ENCODE measurements at regions not wholly inside any gene's neighbourhood (a gene's known extent, or its start where the extent isn't known, plus 50 kb on each side); places are given as distances from the start of the nearest gene placed in this dataset.

- ChIA-PET POLR2A (no interaction called here), CTCF (no interaction called here)
- DNase-seq (no peak), ATAC-seq (no peak)
- intact Hi-C loops (cut with micrococcal nuclease) = no loop called here
- no peak overlapping the region for H3K27ac Mint-ChIP-seq
- no peaks in the 10 kb centered on the region for H3K36me3 Mint-ChIP-seq (ENCODE audit: low read depth)
- H3K9me3 Mint-ChIP-seq = no peaks in the 10 kb centered on the region
- TF ChIP-seq CTCF (IDR thresholded peaks at IDR 0.05) = no peak
- peaks cover 7% of the 10 kb centered on the region for H3K27me3 Mint-ChIP-seq
- no peak overlapping the region for H3K4me3 Mint-ChIP-seq
- H3K4me1 Mint-ChIP-seq (ENCODE audit: low read depth) = no peaks in the 10 kb centered on the region
Observed at GRCh38 chr20:48291896-48292295, 506.6 kb upstream of the SULF2 start.

- no peaks in the 10 kb centered on the region for H3K9me3 Mint-ChIP-seq
- ATAC-seq (no peak), DNase-seq (no peak)
- H3K4me1 Mint-ChIP-seq (ENCODE audit: low read depth) = no peaks in the 10 kb centered on the region
- no peak overlapping the region for H3K4me3 Mint-ChIP-seq
- H3K27ac Mint-ChIP-seq = no peak overlapping the region
- no peak for TF ChIP-seq CTCF (IDR thresholded peaks at IDR 0.05)
- no peaks in the 10 kb centered on the region for H3K36me3 Mint-ChIP-seq (ENCODE audit: low read depth)
- CTCF ChIA-PET = no interaction called here
- intact Hi-C loops (cut with micrococcal nuclease) = no loop called here
- POLR2A ChIA-PET = no interaction called here
- peaks cover 5% of the 10 kb centered on the region for H3K27me3 Mint-ChIP-seq
Observed at GRCh38 chr20:48288930-48289507, 503.7 kb upstream of the SULF2 start.

- H3K27ac Mint-ChIP-seq = no peak overlapping the region
- TF ChIP-seq CTCF (IDR thresholded peaks at IDR 0.05) = no peak
- DNase-seq (no peak), ATAC-seq (no peak)
- no peaks in the 10 kb centered on the region for H3K36me3 Mint-ChIP-seq (ENCODE audit: low read depth)
- intact Hi-C loops (cut with micrococcal nuclease) = no loop called here
- ChIA-PET CTCF (no interaction called here), POLR2A (no interaction called here)
- H3K4me3 Mint-ChIP-seq = no peak overlapping the region
- H3K27me3 Mint-ChIP-seq = peaks cover 5% of the 10 kb centered on the region
- no peaks in the 10 kb centered on the region for H3K9me3 Mint-ChIP-seq
- no peaks in the 10 kb centered on the region for H3K4me1 Mint-ChIP-seq (ENCODE audit: low read depth)
Observed at GRCh38 chr20:48287552-48288170, 502.4 kb upstream of the SULF2 start.

- peaks cover 5% of the 10 kb centered on the region for H3K27me3 Mint-ChIP-seq
- no peaks in the 10 kb centered on the region for H3K9me3 Mint-ChIP-seq
- no peak for ATAC-seq
- H3K36me3 Mint-ChIP-seq (ENCODE audit: low read depth) = no peaks in the 10 kb centered on the region
- H3K4me1 Mint-ChIP-seq (ENCODE audit: low read depth) = no peaks in the 10 kb centered on the region
- TF ChIP-seq CTCF (IDR thresholded peaks at IDR 0.05) = no peak
- H3K4me3 Mint-ChIP-seq = no peak overlapping the region
- intact Hi-C loops (cut with micrococcal nuclease) = no loop called here
- no peak for DNase-seq
- H3K27ac Mint-ChIP-seq = no peak overlapping the region
- ChIA-PET POLR2A (no interaction called here), CTCF (no interaction called here)
Observed at GRCh38 chr20:48287021-48287494, 501.8 kb upstream of the SULF2 start.

- no peak for DNase-seq
- Mint-ChIP-seq H3K36me3 (ENCODE audit: low read depth) (no peaks in the 10 kb centered on the region), H3K27me3 (peaks cover 5% of the 10 kb centered on the region), H3K9me3 (no peaks in the 10 kb centered on the region), H3K4me3 (no peak overlapping the region), H3K4me1 (ENCODE audit: low read depth) (no peaks in the 10 kb centered on the region), H3K27ac (no peak overlapping the region)
- TF ChIP-seq CTCF (IDR thresholded peaks at IDR 0.05) = no peak
- no peak for ATAC-seq
- intact Hi-C loops (cut with micrococcal nuclease) = no loop called here
- POLR2A ChIA-PET = no interaction called here
- CTCF ChIA-PET = no interaction called here
Observed at GRCh38 chr20:48286601-48287000, 501.3 kb upstream of the SULF2 start.
